Right forelimb (tissue), 1 donor: ENCODE measurements at regions not wholly inside any gene's neighbourhood (a gene's known extent, or its start where the extent isn't known, plus 50 kb on each side); places are given as distances from the start of the nearest gene placed in this dataset.
"Not testable (repeated sequence)": the region's sequence is repeated elsewhere in the genome, so short reads cannot be mapped to it uniquely, and the experiment has no call there.

Source experiments
- DNase-seq: peaks from one replicate; pipeline ENCODE4 v3.0.0-alpha.2; 2018

DNA sequence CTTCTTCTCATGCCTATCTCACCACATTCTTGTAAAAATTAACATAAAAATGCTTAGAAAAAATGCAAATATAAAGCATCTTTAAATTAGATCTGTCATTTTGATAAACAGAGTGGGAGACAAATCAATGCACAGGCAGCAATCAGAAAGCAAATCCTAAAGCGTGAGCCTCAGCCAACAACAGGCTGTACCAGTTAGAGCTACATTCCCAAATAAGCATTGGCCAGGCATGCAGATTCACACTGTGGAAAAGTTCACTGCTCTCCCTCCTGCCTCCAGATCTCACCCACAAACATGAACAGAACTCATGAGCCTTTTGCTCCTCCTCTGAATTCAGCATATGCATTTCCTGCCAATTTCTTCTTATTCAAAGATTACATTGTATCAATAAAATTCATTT lies 115.2 kb upstream of the FAT3 start:
- no peak for DNase-seq

DNA sequence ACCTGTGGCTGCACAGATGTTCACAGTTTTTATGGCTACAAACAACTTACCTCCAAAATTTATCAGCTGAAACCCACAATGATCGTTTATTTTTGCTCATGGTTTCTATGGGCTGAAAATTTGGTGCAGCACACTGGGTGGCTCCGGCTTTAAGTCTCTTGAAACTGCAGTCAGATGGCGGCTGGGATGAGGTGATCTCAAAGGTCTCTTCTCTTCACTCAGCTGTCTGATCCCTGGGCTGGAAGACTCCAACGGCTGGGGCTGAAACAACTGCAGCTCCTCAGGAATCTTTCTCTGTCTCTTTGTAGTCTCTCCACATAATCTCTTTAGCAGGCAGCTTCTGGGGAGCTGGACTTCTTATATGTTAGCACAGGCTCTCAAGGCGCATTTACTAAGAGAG lies 117.3 kb upstream of the FAT3 start:
- no peak for DNase-seq

DNA sequence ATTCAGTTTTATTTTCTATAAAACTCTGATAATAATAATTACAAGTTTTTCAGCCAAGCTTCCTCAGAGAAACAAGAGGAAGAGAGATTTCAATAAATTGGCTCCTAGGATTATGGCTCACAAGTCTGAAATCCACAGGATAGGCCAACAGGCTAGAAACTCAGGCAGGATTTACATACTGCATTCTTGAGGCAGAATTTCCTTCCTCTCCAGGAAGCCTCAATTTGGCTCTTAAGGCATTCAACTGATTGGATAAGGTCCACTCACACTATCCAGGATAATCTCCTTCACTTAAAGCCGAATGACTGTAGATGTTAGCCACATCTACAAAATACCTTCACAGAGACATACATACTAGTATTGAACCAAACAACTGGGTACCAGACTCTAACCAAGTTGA lies 120.3 kb upstream of the FAT3 start:
- DNase-seq = no peak

DNA sequence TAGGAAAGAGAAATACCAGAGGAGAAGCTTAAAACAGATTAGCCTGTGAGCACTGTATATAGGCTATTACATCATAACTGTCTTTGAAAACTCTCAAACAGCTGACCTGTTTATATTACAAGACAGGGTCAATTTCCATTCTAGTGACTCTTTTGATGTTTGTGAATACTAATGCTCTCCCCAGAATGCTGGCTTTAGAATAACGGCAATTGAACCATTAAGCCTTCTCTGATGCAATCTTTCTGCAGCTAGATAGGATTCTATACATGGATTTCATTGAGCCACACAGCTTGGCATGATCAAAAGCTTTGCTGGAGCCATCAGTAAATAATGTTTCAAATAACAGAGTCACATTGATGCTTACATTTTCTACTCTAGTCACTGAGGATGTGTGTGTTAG lies 122.7 kb upstream of the FAT3 start:
- DNase-seq = no peak

DNA sequence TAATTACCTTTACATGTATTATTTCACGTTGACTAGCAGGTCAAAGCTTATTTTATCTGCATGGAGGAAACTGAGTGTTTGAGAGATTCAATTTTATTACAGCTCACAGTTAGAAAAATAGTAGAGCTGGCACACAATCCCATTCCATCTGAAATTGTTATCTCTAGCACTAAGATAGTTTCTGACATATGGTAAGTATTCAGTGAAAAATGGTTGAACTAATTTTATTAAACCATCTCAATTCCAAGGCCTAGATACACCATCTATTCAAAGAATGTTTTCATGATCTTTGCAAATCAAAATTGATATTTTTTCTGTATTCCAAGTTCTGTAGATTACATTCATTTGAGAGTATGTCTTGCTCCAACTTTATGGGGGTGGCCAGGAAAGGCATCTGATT lies 125.4 kb upstream of the FAT3 start:
- no peak for DNase-seq

DNA sequence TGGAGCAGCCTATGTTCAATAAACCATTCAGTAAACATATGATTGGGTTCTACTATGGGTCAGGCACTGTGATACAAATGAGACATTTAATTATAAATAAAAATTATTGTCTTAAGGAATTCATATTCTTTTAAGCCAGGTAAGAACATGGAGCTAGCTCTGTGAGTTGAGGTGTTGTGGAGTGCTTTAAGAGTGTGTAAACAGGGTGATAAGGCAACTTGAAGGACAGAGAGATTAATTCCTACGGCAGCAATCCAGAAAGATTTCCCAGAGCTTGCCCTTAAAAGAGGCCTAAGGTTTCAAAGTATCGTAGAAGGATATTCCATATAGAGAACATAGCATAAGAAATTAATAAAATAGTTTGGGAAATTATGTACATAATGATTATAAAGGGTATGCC lies 126.4 kb upstream of the FAT3 start:
- no peak for DNase-seq

DNA sequence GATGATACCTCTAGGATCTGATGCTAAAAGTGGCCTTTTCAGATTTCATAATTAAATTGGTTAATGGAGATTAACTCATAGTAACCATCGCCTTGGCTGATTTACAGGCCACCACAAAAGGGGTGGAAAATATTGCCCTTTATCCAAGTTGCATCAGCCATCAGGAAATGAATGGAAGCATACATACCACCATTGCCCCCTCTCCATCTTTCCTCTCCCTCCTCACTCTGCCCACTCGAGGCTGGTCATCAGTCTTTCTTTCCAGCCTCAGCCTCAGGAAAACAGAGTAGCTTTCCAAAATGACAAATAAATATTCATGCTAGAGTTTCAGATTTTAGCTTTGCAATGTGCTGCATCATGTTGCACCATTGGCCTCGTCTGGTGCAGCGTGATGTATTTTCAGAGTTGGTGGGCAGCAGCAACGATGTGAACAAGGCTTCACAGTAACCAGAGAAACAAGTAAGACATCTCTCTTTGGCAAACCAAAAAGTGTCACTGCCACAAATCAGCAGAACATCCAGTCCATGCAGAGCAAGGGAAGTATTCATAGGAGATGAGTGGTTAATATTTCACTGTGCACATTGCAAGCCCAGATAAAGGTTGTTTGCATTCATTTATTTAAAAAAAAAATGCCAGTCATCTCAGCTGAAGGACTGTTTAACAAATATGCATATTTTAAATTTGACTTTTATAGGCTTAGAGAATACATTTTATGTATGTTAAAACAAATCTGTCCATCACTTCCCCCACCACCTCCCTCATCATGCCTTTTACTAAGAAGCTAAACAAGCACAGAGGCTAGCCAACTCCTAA lies 136.7 kb upstream of the FAT3 start:
- DNase-seq = no peak

DNA sequence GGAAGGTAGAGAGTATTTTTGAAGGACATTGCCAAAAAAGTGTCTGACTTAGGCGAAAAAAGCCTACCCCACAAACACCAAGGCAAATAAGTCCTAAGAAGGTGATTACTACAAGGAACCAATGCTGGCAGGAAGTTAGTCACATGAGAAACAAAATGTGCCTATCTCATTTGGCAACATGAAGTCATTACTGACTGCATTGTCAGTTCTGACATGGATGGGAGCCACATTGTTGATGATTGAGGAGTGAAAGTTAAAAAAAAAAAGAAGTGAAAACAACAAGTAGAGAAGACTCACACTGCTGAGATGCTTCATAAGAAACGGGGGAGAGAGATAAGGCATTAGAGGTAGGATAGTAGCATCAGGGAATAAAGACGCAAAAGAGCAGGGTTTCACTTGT lies 141.5 kb upstream of the FAT3 start:
- no peak for DNase-seq

DNA sequence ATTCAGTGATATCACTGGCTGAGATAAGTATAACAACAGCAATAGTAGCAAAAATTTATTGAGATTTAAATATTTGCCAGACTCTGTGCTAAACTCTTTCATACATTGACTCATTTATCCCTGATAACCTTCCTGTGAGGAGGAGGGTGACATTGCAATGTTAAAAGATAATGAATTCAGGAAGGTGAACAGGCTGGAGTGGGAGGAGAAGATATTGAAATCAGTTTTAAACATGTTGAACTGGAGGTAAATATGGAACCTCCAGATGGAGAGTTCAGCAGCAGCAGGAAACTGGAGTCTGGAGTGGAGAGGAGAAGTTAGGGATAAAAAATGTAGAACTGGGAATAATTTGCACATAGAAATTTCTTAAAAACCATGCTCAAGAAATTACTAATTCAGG lies 142.0 kb upstream of the FAT3 start:
- DNase-seq = no peak

DNA sequence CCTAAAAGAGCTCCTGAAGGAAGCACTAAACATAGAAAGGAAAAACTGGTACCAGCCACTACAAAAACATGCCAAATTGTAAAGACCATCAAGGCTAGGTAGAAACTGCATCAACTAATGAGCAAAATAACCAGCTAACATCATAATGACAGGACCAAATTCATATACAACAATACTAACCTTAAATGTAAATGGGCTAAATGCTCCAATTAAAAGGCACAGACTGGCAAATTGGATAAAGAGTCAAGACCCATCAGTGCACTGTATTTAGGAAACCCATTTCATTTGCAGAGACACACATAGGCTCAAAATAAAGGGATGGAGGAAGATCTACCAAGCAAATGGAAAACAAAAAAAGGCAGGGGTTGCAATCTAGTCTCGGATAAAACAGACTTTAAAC lies 150.1 kb upstream of the FAT3 start:
- DNase-seq = not testable (repeated sequence)

DNA sequence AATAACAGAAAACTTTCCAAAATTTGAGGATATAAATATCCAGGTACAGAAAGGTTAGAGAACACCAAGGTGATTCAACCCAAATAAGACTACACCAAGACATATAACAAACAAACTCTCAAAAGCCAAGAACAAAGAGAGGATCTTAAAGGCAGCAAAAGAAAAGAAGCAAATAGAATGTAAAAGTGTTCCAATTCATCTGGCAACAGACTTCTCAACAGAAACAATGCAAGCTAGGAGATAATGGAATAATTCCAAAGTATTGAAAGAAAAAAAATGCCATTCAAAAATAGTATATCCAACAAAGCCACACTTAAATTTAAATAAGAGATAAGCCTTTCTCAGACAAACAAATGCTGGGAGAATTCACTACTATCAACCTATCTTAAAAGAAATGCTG lies 153.0 kb upstream of the FAT3 start:
- DNase-seq = no peak

DNA sequence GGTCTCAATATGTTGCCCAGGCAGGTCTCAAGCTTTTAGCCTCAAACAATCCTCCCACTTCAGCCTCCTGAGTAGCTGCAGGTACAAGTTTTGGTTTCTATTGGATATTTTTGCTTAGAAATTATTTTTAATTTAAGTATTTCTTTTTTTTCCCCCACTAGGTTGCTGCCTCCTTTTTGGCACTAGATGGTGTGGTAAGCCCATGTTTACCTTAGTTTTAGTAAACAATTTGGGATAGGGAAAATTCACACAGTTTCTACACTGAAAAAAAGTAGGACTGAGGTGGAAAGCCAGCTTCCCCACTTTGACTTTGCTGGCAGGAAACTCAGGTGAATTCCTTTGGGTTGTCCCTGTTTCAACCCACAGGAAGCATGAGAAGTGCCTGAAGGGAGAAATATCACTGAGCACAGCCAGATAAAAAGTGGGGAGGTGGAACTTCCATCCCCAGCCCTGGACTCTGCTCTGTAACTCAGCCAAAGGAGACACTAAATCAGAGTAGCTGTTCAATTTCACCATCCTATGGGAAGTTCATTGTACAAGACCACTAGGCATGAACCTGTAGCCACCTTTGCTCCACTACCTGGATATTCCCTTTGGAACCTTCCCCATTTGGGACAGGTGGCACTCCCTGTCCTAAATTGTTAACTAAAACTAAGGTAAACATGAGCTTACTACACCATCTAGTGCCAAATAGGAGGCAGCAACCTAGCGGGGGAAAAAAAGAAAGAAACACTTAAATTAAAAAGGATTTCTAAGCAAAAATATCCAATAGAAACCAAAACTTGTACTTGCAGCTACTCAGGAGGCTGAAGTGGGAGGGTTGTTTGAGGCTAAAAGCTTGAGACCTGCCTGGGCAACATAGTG lies 154.4 kb upstream of the FAT3 start:
- DNase-seq = no peak

DNA sequence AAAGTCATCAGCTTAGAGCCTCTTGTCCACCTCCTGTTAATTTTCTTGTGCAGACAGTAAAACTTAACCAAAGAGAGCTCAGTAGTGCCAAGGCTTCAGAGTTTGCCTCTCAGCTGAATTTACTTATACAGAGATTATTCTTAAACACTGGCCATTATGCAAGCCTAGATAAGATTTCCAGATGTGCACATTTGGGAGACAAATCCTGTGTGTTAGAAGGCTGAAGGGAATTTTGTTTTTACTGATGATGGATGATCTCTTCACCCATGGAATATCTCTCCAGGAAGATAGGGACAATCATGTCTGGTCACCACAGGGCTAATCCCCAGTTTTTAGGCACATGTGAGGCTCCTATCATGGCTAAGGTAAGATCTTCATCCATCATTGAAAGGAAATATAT lies 157.6 kb upstream of the FAT3 start:
- no peak for DNase-seq

DNA sequence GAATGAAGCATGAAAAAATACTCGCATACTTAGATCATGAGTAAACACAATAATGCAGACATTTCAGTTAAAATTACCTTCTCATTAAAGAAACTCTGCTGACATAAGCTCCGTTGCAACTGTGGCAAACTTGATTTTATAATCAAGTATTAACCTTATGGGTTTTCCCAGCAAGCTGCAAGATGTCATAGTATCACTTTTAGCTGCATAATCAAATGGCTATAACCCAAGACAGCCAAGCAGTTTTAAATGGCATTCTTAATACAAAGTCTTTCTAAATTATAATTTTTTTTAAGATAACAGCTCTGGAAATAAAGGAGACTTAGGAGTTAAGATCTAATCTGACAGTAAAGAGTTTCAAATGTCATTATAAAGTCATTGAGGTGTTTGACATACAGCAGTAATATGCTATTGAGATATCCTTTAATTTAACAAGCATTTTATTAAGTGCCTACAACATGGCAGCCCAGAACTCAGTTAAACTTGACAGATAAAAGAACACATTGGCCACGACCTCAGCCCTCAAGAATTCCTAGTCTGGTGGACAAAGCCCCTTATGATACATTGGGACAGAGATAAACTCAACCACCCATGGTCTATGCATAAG lies 163.1 kb upstream of the FAT3 start:
- DNase-seq = no peak

DNA sequence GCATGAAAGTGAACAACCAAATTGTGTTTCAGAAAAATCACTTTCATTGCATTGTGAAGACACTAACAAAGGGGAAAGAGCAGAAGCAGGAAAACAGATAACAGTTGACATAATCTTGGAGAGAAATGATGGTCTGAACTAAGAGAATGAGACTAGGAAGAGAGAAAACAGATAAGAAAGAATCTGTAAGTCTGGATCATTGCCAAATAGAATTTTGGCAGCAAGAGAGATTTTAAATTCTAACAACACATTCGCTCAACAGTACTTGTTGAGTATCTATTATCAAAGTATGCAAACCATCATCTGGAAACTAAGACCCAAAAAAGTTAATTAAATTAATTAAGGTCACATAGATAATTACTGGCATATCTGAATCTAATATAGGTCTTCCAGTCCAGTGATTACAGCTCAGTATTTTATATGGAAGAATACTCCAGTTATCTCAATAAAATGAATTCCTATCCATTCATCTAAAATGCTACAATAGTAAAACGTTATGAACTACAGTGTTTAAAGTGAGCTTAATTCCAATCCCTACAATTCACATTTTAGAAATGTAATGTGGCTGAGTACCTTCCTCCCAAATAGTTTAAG lies 166.7 kb upstream of the FAT3 start:
- DNase-seq = no peak

DNA sequence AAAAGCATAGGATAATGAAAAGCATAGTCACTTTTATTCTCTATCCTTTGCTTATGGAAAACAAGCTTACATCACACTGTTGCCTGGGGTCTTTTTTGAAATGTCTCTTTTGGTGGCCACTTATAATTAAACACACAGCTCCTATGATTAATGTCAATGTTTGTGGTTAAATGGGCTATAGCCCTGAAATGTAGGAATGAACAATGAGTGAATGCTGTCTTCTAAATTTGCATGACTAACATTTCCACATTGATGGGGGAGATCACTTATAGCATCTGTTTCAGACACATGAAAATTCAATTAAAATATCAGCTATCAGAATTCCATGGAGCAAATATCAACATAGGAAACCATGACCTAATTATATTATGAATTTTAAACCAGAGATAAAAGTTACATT lies 171.4 kb upstream of the FAT3 start:
- DNase-seq = no peak

DNA sequence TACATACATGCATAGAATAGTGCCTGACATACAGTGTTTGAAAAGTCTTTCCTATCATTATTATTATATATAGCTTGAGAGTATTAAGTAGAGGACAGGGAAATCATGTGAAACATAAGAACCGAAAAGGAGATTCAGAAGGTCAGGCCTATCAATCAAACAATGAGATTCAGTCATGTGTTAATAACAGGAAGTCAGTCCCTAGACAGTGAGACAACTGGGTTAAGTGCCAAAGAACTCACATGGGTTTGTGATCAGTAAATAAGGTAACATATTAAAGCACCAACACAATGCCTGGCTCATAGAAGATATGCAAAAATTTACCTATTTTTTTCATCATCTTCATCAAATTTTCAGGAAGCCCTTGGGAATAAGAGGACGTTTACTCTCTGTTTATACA lies 174.3 kb upstream of the FAT3 start:
- no peak for DNase-seq

DNA sequence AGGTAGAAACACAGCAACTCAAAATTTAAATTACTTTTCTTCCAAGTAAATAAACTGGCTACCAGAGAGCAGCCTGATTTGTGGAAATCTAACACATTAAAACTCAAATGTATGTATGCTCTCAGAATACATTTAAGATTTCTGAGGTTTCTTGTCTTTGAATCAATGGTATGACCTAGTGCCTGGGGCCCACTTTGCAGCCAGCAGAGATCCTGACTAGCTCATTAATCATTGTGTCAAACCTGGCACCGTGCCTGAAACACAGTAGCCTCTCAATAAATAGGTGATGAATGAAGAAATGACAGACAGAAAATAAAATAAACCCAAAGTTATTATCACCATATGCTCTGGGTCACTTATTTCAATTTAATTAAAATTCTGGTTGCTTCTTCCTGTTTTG lies 176.2 kb upstream of the FAT3 start:
- DNase-seq = no peak

DNA sequence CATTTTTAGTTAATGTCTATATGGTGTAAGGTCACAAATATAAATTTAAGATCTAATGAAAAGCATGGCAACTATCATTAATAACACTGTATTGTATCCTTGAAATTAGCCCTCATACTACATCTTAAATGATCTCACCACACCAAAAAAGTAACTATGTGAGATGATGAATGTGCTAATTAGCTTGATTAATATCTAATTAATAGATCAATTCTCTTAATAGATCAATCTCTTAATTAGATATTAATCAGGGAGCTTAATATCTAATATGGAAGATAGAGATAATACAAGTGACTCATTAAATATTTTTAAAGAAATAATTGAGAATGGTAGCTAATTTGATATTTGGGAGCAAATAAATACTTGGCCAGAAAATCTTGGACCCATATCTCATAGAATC lies 178.5 kb upstream of the FAT3 start:
- DNase-seq = no peak

DNA sequence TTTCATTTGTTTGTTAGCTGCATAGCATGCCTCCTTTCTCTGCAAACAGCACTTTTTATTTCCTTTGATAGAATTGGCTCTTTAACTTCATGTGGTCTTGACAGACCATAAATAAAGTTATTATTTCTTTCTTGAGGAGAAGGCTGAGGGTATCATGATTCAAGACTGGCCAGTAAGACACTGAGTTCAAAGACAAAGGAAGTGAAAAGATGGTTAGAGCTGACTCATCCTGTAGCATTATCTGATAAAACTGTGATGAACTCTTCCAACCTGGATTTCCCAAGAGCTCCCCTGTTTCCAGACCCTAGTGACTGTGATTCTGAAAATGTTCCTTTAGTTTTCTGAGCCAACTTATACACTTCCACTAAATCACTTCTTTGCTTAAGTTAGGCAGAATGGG lies 179.3 kb upstream of the FAT3 start:
- no peak for DNase-seq

DNA sequence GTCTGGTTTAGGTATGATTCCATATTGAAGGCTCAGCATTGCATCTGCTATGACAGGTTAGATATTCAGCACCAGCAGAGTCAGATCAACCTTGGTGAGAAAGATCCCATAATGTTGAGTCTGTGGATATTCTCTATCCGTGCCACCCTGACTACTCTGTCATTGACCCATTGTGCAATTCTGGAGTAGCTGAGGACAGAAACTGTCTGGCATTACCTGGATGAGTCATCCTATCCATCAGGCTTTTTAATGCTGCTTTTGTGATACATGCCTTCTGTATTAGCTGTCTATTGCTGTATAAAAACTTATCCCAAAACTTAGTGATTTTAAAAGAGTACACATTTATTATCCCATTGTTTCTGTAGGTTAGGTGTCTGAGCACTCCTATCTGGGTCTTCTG lies 189.1 kb upstream of the FAT3 start:
- DNase-seq = no peak

DNA sequence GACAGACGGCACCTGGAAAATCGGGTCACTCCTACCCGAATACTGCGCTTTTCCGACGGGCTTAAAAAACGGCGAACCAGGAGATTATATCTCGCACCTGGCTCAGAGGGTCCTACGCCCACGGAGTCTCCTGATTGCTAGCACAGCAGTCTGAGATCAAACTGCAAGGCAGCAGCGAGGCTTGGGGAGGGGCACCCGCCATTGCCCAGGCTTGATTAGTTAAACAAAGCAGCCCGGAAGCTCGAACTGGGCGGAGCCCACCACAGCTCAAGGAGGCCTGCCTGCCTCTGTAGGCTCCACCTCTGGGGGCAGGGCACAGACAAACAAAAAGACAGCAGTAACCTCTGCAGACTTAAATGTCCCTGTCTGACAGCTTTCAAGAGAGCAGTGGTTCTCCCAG lies 197.5 kb upstream of the FAT3 start:
- not testable (repeated sequence) for DNase-seq

DNA sequence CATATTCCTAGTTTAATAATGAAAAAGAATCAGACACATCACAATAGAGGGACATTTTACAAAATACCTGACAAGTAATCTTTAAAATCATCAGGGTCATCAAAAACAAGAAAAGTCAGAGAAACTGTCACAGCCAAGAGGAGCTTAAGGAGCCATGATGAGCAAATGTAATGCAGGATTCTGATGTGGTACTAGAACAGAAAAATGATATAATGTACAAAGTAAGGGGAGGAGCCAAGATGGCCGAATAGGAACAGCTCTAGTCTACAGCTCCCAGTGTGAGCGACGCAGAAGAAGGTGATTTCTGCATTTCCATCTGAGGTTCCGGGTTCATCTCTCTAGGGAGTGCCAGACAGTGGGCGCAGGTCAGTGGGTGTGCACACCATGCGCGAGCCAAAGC lies 198.0 kb upstream of the FAT3 start:
- no peak for DNase-seq

DNA sequence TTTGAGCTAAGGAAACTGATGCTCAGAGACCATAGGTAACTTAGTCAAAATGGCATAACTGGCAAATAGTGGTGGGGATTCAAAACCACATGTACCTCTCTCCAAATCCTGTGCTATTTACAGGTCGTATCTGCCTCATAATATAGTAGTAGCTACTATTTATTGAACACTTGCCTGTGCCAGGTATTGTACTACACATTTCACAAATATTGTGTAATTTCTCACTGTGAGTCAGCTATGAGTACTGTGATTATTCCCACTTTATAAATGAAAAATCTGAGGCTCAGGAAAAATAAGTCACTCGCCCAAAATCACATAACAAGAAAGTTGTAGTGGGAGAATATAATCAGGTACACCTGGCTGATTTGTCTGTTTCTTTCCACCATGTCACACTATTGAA lies 199.8 kb upstream of the FAT3 start:
- DNase-seq = no peak
